Vagina (tissue), 2 donors: ENCODE measurements at regions not wholly inside any gene's neighbourhood (a gene's known extent, or its start where the extent isn't known, plus 50 kb on each side); places are given as distances from the start of the nearest gene placed in this dataset.
A peak's percentile ranks its signal among the peaks of the same experiment; 100 is the strongest.

Source experiments
- DNase-seq, 2 donors: peaks; one replicate each; pipeline ENCODE4 v3.0.0-alpha.2; 2017; ENCODE audit errors: extremely low spot score in 2 of 2
- H3K27ac ChIP-seq: fragments of 200-600 bp; sonication (generic); one replicate; pipeline ENCODE4 v1.5.1; 2019
- H3K27me3 ChIP-seq: fragments of 200-600 bp; sonication (generic); one replicate; pipeline ENCODE4 v1.5.1; 2019
- H3K36me3 ChIP-seq, 2 donors: fragments of 200-600 bp; sonication (generic); one replicate each; pipeline ENCODE4 v1.5.1; 2017 to 2019
- H3K4me1 ChIP-seq: fragments of 200-600 bp; sonication (generic); one replicate; pipeline ENCODE4 v1.5.1; 2019
- H3K4me3 ChIP-seq, 2 donors: fragments of 200-600 bp; sonication (generic); 1 replicate in 1 of 2; 2 replicates in 1 of 2; pipeline ENCODE4 v1.5.1; 2016 to 2019
- H3K9me3 ChIP-seq: fragments of 200-600 bp; sonication (generic); one replicate; pipeline ENCODE4 v1.5.1; 2019
- CTCF ChIP-seq, 3 experiments: fragments of 450-650 bp in 2 of 3; fragments of 200-600 bp in 1 of 3; sonication (generic) in 1 of 3; IDR thresholded peaks; one replicate each; pipeline ENCODE4 v1.5.1; 2017 to 2019; ENCODE audit warnings: antibody characterized with exemption in 3 of 3, mild to moderate bottlenecking in 2 of 3, moderate library complexity in 2 of 3
- POLR2A ChIP-seq, 2 donors: fragments of 450-650 bp; IDR thresholded peaks; one replicate each; pipeline ENCODE4 v1.6.1; 2017; ENCODE audit warnings: antibody characterized with exemption in 2 of 2, mild to moderate bottlenecking in 2 of 2, moderate library complexity in 2 of 2
- POLR2AphosphoS5 ChIP-seq, 2 donors: sonication (generic); formaldehyde crosslinking; IDR thresholded peaks; one replicate each; pipeline ENCODE4 v1.9.0; 2017; ENCODE audit warnings: antibody characterized with exemption in 2 of 2, mild to moderate bottlenecking in 2 of 2, low read depth in 1 of 2; ENCODE audit not compliant: insufficient read depth in 1 of 2
- intact Hi-C: fragments of 100-400 bp; cut with DNase I; formaldehyde crosslinking; loops from one replicate; pipeline ENCODE4 v1.15.1; 2023

- peak overlapping the region in 1 of 2 donors; percentile 2 for H3K4me3 ChIP-seq
- intact Hi-C loops: no loop called here
- H3K27me3 ChIP-seq: no peaks in the 10 kb centered on the region
- H3K4me1 ChIP-seq: peaks cover 31% of the 10 kb centered on the region
- no peaks in the 10 kb centered on the region for H3K36me3 ChIP-seq
- no peak for DNase-seq
- TF ChIP-seq POLR2A (IDR thresholded peaks at IDR 0.05): no peak
- H3K27ac ChIP-seq: peak overlapping the region; percentile 70
- no peaks in the 10 kb centered on the region for H3K9me3 ChIP-seq
These were observed 173.8 kb downstream of the ICOS start for GRCh38 chr2:204110338-204110741.

- Histone ChIP-seq H3K4me3 (peak overlapping the region in 1 of 2 donors; percentile 2), H3K4me1 (peaks cover 31% of the 10 kb centered on the region), H3K27ac (peak overlapping the region; percentile 70), H3K9me3 (no peaks in the 10 kb centered on the region), H3K36me3 (no peaks in the 10 kb centered on the region), H3K27me3 (no peaks in the 10 kb centered on the region)
- intact Hi-C loops: no loop called here
- no peak for TF ChIP-seq POLR2A (IDR thresholded peaks at IDR 0.05)
- TF ChIP-seq CTCF (IDR thresholded peaks at IDR 0.05): no peak
- TF ChIP-seq POLR2AphosphoS5 (IDR thresholded peaks at IDR 0.05; ENCODE audit: insufficient read depth in 1 of 2, low read depth in 1 of 2): no peak
- no peak for DNase-seq
These were observed 174.4 kb downstream of the ICOS start for GRCh38 chr2:204110751-204111516.

GRCh38 chr2:204112084-204112770 lies 175.7 kb downstream of the ICOS start:
- Histone ChIP-seq H3K4me3 (no peak overlapping the region), H3K4me1 (peaks cover 31% of the 10 kb centered on the region), H3K36me3 (no peaks in the 10 kb centered on the region), H3K27me3 (no peaks in the 10 kb centered on the region), H3K9me3 (no peaks in the 10 kb centered on the region), H3K27ac (no peak overlapping the region)
- intact Hi-C loops: no loop called here
- DNase-seq: no peak
- TF ChIP-seq POLR2A (IDR thresholded peaks at IDR 0.05) (no peak), CTCF (IDR thresholded peaks at IDR 0.05) (no peak), POLR2AphosphoS5 (IDR thresholded peaks at IDR 0.05; ENCODE audit: insufficient read depth in 1 of 2, low read depth in 1 of 2) (no peak)

GRCh38 chr2:204114295-204115136 lies 178.0 kb downstream of the ICOS start:
- H3K4me1 ChIP-seq: peaks cover 21% of the 10 kb centered on the region
- no peaks in the 10 kb centered on the region for H3K36me3 ChIP-seq
- H3K27me3 ChIP-seq: no peaks in the 10 kb centered on the region
- intact Hi-C loops: no loop called here
- H3K9me3 ChIP-seq: no peaks in the 10 kb centered on the region
- no peak overlapping the region for H3K4me3 ChIP-seq
- DNase-seq: no peak
- H3K27ac ChIP-seq: no peak overlapping the region
- peak in 1 of 2 donors; percentile 26 for TF ChIP-seq POLR2AphosphoS5 (IDR thresholded peaks at IDR 0.05; ENCODE audit: insufficient read depth in 1 of 2, low read depth in 1 of 2)
- no peak for TF ChIP-seq POLR2A (IDR thresholded peaks at IDR 0.05)

- Histone ChIP-seq H3K27ac (peak overlapping the region; percentile 28), H3K4me1 (peaks cover 13% of the 10 kb centered on the region), H3K36me3 (no peaks in the 10 kb centered on the region), H3K4me3 (no peak overlapping the region), H3K9me3 (no peaks in the 10 kb centered on the region), H3K27me3 (no peaks in the 10 kb centered on the region)
- no peak for TF ChIP-seq POLR2AphosphoS5 (IDR thresholded peaks at IDR 0.05; ENCODE audit: insufficient read depth in 1 of 2, low read depth in 1 of 2)
- TF ChIP-seq CTCF (IDR thresholded peaks at IDR 0.05): no peak
- no peak for TF ChIP-seq POLR2A (IDR thresholded peaks at IDR 0.05)
- DNase-seq: no peak
- intact Hi-C loops: no loop called here
These were observed 178.8 kb downstream of the ICOS start for GRCh38 chr2:204115137-204116056.
